Erythroblast (primary cell): ENCODE measurements at regions not wholly inside any gene's neighbourhood (a gene's known extent, or its start where the extent isn't known, plus 50 kb on each side); places are given as distances from the start of the nearest gene placed in this dataset.
"Not testable (repeated sequence)": the region's sequence is repeated elsewhere in the genome, so short reads cannot be mapped to it uniquely, and the experiment has no call there.

Experiments
- DNase-seq, 2 experiments: peaks; one replicate each; lab custom pipeline; 2025; lab: John Stamatoyannopoulos, UW
- GATA1 ChIP-seq: IDR thresholded peaks from 2 replicates; pipeline ENCODE4 v1.6.1; 2011; ENCODE audit warnings: low read depth, mild to moderate bottlenecking, control low read depth, low read length, moderate library complexity
- POLR2A ChIP-seq: IDR thresholded peaks from 2 replicates; pipeline ENCODE4 v1.6.1; 2011; ENCODE audit warnings: mild to moderate bottlenecking, low read length

DNA sequence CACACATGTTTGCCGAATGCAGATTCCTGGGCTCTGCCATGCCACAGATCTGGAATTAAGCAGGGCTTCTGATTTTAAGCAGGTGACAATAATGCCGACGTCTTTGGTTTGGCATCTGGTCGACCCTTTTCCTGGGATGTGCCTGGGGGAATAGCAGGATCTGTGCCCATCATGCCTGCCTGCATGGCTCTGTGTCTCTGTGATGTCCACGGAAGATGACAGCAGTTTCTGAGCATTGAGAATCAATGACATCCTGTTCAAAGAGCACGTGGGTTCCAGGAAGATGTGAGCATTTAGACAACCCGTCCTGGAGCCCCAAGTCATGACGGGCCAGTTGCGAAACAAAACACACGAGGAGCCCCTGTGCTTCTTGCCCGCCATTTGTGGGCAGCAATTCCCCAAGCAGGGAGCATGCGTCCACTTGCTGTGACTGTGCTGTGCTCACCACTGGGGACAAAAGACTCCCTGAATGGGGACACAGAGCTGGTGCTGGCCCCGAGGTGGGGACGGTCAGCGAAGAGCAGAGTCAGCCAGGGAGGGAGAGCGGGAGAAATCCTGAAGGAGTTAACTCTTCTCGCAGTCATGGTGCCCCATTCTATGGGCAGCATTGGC is 110.1 kb downstream of the ERMARD start:
- TF ChIP-seq GATA1: no peak
- TF ChIP-seq POLR2A: no peak
- DNase-seq: no peak

DNA sequence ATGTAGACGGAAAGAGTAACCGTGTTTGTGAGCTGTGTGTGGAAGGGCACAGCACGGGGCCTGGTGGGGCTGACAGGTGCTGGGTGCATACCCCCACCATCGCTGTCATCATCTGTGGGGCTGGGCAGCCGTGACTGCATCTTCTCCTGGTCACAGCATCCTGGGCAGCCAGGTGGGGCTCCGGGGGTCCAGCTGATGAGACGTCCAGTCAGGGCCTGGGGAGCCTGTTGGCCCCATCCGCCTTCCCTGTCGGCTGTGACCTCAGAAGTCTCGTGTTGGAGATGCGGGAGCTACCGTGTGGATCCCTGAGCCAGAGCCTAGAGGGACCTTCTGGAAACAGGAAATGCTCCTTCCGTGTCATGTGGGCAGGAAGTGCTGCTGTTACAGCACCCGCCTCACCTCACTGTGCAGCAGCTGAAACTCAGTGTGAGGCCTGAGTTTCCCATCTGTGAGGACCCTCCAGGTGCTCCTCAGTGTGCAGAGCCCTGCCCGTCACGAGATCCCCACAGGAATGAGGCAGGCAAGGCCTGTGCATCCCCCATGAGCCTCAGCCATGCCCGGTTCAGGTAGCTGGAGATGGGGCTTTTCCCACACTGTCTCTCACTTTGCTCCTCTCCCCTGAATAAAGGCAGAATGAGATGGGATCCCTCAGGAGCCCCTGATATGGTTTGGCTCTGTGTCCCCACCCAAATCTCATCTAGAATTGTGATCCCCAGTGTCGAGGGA is 108.7 kb downstream of the ERMARD start:
- TF ChIP-seq POLR2A (no peak), GATA1 (no peak)
- no peak for DNase-seq

DNA sequence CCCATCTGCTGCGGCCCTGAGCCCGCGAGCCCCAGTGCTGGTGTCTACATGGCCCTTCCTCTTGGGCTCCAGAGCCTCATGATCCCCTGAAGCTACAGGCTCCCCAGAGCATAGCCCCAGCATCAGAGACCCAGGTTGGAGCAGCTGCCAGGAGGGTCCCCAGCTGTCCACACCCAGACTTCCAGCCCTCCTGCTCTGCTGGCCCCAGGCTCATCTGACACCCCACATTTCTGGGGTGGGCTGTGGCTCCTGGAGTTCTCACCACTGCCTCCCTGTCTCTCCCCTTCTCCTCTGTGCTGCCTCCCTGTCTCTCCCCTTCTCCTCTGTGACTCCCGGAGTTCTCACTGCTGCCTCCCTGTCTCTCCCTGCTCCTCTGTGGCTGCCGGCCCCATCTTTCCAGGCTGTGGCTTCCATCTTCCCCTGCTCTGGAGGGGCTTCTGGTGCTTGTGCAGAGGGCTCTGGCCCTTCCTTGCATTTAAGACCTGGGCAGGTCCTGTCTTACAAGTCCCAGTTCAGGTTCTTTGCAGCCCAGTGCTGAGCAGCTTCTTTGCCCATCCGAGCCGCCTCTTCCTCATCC is 108.1 kb downstream of the ERMARD start:
- TF ChIP-seq POLR2A: no peak
- DNase-seq: no peak

DNA sequence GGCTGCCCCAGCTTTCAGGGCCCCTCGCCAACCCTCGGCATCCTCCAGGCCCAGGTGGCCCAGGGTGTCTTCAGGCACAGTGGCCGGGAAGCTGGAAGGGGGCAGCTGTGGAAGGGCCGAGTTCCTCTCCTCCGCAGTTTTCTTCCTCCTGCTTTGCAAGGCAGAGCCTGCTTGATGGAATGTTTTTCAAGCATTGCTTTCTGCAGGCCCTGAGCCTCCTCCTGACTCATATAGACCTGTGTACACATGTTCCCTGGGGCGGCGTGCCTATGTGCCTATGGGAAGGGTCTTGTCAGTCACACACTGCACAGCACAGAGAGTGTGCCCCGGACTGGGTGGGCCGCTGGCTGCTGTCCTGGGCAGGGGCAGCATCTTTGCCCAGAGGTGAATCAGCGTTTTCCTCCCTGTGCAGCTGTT is 107.5 kb downstream of the ERMARD start:
- DNase-seq: no peak
- TF ChIP-seq POLR2A: no peak
- TF ChIP-seq GATA1: no peak

DNA sequence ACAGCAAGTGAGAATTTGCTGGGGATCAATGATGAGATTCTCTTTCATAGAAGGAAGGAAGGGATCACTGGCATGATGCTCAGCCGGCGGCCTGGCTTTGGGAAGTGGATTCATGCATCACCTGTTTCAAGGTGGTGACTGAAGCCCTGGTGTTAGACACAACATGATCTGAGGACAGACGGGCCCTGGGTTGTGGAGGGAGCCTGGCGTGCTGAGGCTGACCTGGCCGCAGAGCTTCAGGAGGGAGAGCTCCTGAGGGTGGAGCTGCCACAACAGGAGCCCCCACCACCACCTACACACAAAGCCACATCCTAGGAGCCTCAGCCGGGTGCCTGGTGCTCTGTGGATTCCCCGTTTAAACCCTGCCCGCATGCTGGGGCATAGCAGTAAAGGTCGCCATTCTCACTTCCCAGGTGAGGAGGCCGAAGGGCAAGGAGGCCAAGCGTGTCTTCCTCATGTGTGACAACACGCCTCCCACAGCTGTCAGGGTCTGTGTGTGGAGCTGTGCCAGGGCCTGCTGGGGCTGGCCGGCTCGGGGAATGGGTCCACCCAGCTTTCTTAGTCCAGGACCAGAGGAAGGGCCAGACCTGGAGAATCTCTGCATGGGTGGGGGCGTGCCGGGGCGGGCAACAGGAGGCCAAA is 107.0 kb downstream of the ERMARD start:
- TF ChIP-seq GATA1 (no peak), POLR2A (no peak)
- DNase-seq: no peak

DNA sequence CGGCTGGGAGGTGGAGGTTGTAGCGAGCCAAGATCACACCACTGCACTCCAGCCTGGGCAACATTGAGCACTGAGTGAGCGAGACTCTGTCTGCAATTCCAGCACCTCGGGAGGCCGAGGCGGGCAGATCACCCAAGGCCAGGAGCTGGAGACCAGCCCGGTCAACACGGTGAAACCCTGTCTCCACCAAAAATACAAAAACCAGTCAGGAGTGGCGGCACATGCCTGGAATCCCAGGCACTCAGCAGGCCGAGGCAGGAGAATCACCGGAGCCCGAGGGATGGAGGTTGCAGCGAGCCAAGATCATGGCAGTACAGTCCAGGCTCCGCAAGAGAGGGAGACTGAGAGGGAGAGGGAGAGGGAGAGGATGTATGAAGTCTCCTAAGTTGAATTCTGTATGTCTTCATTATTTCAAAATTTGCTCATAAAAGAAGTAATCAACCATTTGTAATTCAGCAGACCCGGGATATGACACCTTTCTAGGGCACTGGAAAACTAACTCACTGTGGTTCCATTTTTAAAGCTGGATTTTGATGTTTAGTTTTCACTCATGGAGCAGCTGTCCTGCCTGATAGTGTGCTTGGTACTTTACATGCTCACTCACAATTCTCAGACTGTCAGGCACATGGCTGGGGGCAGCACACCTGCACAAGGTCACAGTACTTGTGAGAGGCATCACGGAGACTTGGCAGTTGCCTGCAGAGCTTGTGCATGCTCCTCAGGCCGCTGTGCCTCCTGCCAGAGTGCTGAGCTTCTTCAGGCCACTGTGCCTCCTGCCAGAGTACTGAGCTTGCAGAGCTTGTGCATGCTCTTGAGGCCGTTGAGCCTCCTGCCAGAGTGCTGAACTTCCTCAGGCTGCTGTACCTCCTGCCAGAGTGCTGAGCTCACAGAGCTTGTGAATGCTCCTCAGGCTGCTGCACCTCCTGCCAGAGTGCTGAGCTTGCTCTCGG is 106.2 kb downstream of the ERMARD start:
- DNase-seq: no peak
- TF ChIP-seq POLR2A (no peak), GATA1 (no peak)

DNA sequence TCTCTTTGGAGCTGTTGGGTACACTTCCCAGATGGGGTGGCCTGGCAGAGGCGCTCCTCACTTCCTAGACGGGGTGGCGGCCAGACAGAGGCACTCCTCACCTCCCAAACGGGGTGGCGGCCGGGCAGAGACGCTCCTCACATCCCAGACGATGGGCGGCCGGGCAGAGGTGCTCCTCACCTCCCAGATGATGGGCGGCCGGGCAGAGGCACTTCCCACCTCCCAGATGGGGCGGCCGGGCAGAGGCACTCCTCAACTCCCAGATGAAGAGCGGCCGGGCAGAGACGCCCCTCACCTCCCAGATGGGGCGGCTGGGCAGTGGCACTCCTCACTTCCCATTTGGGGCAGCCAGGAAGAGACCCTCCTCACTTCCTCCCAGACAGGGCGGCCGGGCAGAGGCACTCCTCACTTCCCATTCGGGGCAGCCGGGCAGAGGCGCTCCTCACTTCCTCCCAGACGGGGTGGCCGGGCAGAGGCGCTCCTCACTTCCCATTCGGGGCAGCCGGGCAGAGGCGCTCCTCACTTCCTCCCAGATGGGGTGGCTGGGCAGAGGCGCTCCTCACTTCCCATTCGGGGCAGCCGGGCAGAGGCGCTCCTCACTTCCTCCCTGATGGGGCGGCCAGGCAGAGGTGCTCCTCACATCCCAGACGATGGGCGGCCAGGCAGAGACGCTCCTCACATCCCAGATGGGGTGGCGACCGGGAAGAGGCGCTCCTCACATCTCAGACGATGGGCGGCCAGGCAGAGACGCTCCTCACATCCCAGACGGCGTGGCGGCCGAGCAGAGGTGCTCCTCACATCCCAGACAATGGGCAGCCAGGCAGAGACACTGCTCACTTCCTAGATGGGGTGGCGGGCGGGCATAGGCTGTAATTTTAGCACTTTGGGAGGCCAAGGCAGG is 105.3 kb downstream of the ERMARD start:
- not testable (repeated sequence) for DNase-seq

DNA sequence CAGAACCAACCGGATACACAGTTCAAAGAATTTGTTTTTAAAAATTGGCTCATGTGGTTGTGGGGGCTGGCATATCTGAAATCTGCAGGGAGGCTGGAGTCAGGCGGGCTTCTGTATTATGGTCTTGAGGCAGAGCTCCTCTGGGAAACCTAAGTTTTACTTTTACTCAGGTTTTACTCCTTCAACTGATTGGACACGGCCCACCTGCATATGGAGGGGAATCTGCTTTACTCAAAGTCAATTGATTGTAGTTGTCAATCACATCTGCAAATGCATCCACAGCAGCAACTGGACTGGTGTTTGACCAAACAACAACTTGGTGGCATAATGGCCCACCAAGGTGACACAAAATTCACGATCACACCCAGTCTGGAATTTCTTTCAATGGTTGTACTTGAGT is 103.4 kb downstream of the ERMARD start:
- DNase-seq: no peak
- TF ChIP-seq POLR2A: no peak
- TF ChIP-seq GATA1: no peak

DNA sequence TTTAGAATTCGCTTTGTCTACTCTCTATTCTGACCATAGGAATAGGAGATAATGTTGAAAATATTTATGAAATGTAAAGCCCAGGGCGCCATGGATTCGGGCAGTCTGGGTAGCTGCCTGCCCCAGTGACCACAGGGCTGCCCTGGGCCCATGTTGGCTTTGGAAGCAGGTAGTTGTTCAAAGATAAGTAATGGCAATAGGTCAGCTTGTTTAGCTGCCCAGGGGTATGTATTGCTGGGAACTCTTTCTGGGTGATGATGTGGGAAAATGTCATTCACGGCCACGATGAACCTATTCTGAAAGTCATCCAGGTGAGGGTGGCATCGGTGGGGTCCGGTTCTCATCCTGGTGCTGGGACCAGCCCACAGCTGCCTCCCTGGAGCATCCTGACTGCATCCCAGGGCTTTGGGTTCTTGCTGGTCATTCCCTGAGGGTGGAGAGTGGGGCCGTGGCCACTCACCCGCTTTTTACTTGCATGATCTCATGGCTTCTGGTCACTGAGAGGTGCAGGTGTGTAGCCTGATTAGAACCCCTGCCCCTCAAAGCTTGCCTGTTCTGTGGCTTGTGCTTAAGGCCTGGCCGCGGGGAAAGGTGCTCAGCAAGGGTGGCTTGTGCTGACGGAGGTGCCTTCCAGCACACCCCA is 102.8 kb downstream of the ERMARD start:
- no peak for TF ChIP-seq GATA1
- no peak for TF ChIP-seq POLR2A
- DNase-seq: no peak

DNA sequence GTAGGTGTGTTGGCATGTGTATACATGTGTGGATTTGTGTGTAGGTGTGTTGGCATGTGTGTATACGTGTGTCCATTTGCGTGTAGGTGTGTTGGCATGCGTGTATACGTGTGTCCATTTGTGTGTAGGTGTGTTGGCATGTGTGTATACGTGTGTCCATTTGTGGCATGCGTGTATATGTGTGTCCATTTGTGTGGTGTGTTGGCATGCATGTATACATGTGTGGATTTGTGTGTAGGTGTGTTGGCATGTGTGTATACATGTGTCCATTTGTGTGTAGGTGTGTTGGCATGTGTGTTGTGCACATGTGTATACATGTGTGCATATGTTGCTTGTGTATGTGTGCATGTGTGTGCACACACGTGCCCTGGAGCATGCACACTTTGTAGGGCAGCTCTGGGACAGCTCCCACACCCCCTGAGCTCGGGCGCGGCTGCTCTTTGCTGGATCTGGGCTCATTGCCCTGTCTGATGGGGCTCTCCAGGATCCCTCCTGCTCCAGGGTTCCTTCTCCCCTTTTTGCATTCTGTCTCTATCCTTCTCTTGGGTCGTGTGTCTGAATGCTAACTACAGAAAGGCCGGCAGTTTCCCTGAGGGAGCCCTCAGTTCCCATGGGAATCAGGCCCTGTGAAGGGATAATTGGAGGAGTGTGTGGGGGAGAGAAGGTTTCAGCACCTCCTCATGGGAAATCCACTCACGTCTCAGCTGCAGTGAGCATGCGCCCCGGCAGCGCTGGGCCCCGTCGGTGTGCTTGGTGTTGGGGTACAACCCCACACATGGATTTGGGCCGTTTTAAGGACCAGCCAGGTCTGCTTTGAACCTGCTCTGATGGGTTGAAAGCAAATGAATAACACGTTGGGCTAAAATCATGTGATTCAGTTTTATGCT is 102.0 kb downstream of the ERMARD start:
- TF ChIP-seq GATA1 (no peak), POLR2A (no peak)

DNA sequence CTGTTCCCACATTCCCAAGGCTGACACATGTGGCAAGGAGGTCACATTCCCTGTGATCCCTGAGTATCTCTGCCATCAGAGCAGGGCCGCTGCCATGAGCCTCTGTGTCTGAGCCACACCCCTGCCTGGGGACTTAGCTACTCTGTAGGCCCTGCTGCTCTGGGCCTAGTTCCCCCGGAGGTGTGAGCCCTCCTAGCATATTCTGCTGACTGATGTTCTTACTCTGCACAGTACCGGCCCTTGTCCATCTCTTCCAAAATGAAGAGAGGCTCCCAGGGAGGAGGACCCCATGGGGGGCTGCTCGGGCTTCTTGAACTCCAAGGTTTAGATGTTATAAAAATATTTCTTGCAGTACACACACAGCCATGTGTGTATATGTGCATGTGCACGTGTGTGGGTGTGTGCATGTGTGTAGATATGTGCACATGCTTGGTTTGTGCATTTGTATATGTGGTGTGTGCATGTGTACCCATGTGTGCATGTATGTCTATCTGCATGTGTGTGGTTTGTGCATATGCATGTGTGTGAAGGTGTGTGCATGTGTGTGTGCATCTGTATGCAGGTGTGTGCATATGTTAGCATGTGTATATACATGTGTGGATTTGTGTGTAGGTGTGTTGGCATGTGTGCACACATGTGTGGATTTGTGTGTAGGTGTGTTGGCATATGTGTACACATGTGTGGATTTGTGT is 101.2 kb downstream of the ERMARD start:
- TF ChIP-seq POLR2A: no peak
- no peak for DNase-seq

More for the DNA sequence above, 102.0 kb downstream of the ERMARD start:
- no peak for DNase-seq
